ENCODE measurements at regions not wholly inside any gene's neighbourhood (a gene's known extent, or its start where the extent isn't known, plus 50 kb on each side); places are given as distances from the start of the nearest gene placed in this dataset.

DNA sequence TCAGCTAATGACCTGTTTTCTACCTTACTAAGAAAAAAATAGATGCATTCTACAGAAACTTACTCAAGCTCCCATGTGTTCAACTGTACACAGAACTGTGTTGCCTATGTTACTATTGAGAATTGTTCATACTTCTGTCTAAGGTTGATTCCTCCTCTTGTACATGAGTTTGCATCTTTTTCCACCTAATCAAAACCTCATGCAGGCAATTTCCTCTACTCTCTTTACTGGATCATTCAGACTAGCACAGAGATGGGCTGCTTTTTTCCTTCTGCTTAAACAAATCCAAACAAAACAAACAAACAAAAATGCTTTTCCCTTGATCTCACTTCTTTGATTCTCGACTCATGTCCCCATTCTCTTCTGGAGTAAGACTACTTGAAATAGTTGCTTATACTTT lies 58.8 kb upstream of the PTGFR start:
- Histone ChIP-seq H3K4me1 (no peaks in the 10 kb centered on the region), H3K9me3 (no peaks in the 10 kb centered on the region), H3K4me3 (no peak overlapping the region), H3K36me3 (no peaks in the 10 kb centered on the region), H3K27ac (no peak overlapping the region), H3K27me3 (no peaks in the 10 kb centered on the region)
- 30 to 45% methylated on average over 1 of the region's 1 CpG for WGBS, 2 donors
- TF ChIP-seq POLR2A (IDR thresholded peaks at IDR 0.05), result no peak
- TF ChIP-seq, protein P1, sequence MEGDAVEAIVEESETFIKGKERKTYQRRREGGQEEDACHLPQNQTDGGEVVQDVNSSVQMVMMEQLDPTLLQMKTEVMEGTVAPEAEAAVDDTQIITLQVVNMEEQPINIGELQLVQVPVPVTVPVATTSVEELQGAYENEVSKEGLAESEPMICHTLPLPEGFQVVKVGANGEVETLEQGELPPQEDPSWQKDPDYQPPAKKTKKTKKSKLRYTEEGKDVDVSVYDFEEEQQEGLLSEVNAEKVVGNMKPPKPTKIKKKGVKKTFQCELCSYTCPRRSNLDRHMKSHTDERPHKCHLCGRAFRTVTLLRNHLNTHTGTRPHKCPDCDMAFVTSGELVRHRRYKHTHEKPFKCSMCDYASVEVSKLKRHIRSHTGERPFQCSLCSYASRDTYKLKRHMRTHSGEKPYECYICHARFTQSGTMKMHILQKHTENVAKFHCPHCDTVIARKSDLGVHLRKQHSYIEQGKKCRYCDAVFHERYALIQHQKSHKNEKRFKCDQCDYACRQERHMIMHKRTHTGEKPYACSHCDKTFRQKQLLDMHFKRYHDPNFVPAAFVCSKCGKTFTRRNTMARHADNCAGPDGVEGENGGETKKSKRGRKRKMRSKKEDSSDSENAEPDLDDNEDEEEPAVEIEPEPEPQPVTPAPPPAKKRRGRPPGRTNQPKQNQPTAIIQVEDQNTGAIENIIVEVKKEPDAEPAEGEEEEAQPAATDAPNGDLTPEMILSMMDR (IDR thresholded peaks at IDR 0.05), result no peak
- DNase-seq, result no peak
- intact Hi-C loops (cut with DNase I), result no loop called here

DNA sequence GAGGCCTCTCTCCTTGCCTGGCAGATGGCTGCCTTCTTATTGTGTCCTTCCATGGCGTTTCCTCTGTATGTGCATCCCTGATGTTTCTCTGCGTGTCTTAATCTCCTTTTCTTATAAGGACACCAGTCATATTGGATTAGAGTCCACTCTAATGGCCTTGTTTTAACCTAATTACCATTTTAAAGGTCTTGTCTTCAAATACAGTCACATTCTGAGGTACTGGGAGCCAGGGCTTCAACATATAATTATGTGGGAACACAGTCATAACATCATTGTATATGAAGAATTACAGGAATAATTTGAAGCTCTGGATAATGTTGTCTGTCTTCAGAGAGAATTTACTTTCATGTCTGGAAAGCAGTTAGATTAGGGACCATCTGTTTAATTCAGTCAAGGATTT lies 56.4 kb upstream of the PTGFR start:
- H3K4me3 ChIP-seq, result no peak overlapping the region
- no peak for DNase-seq
- H3K27ac ChIP-seq, result no peak overlapping the region
- intact Hi-C loops (cut with DNase I), result no loop called here
- H3K4me1 ChIP-seq, result no peaks in the 10 kb centered on the region
- no peaks in the 10 kb centered on the region for H3K36me3 ChIP-seq
- no peaks in the 10 kb centered on the region for H3K9me3 ChIP-seq
- no peaks in the 10 kb centered on the region for H3K27me3 ChIP-seq
- 70 to 86% methylated on average over 2 of the region's 2 CpGs for WGBS, 2 donors
- TF ChIP-seq, protein P1 (IDR thresholded peaks at IDR 0.05), result no peak
- TF ChIP-seq POLR2A (IDR thresholded peaks at IDR 0.05), result no peak

DNA sequence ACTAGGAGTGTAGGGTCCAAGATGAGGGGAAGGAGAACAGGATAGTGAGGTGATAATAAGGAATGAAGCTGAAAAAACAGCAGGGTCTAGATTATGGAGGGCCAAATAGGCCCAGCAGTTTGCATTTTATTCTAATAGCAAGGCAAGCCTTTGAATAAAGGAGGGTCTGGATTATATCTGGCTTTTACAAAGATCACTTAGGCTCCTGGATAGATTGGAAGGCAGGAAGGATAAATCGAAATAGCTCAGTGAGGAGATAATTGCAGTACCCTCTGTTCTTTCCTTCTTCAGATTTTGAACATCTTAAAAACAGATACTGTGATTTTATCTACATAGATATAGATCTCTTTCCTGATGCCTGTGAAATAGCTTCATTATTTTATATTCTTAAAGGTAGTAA lies 53.8 kb upstream of the PTGFR start:
- WGBS, 2 donors, result 69 to 80% methylated on average over 1 of the region's 1 CpG
- no peak for DNase-seq
- no peak for TF ChIP-seq POLR2A (IDR thresholded peaks at IDR 0.05)
- TF ChIP-seq, protein P1 (IDR thresholded peaks at IDR 0.05), result no peak
- no peak overlapping the region for H3K27ac ChIP-seq
- H3K27me3 ChIP-seq, result no peaks in the 10 kb centered on the region
- no peak overlapping the region for H3K4me3 ChIP-seq
- H3K4me1 ChIP-seq, result no peaks in the 10 kb centered on the region
- no peaks in the 10 kb centered on the region for H3K9me3 ChIP-seq
- intact Hi-C loops (cut with DNase I), result no loop called here
- no peaks in the 10 kb centered on the region for H3K36me3 ChIP-seq

DNA sequence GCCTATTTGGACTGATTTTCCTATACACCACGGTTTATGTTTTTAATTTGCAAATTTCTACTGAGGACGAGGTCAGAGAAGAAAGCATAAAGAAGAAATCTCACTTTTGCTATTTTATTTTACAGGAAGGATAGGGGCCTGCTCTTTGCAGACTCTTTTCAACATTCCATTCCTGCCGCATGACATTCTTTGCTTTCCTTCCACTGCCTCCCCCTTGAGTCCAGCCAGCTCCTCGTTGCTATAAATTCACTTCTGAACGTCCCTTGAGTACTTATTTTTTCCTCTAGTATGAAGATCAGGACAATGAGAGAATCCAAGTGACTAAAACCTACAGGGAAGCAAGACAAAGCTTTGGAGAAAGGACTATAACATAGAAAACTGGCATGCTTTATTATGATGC lies 53.4 kb upstream of the PTGFR start:
- H3K36me3 ChIP-seq, result no peaks in the 10 kb centered on the region
- TF ChIP-seq, protein P1 (IDR thresholded peaks at IDR 0.05), result no peak
- no peak for TF ChIP-seq POLR2A (IDR thresholded peaks at IDR 0.05)
- no peak overlapping the region for H3K4me3 ChIP-seq
- DNase-seq, result no peak
- no peaks in the 10 kb centered on the region for H3K9me3 ChIP-seq
- H3K27me3 ChIP-seq, result no peaks in the 10 kb centered on the region
- WGBS, 2 donors, result 33 to 53% methylated on average over 5 of the region's 5 CpGs
- no peak overlapping the region for H3K27ac ChIP-seq
- intact Hi-C loops (cut with DNase I), result no loop called here
- H3K4me1 ChIP-seq, result no peaks in the 10 kb centered on the region

DNA sequence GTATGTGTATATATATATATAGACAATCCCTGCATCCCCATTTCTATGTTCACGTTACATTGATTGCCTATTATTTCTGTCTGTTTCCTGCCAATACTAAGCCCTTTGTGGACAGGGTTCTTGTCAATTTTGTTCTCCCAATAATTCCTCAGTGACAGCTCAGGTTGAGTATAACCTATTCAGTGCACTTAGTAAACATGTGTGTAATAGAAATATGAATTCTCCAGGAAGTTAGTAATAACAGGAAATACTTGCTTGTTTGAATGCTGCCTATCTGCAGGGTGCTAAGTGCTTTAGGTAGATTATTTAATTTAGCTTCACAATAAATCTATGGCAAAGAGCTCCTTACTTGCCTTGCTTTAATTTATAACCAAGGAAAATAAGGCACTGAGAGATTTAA lies 52.8 kb upstream of the PTGFR start:
- WGBS, 2 donors, result 47 to 79% methylated on average over 1 of the region's 1 CpG
- Histone ChIP-seq H3K27me3 (no peaks in the 10 kb centered on the region), H3K4me1 (no peaks in the 10 kb centered on the region), H3K27ac (no peak overlapping the region), H3K9me3 (no peaks in the 10 kb centered on the region), H3K4me3 (no peak overlapping the region), H3K36me3 (no peaks in the 10 kb centered on the region)
- TF ChIP-seq, protein P1 (IDR thresholded peaks at IDR 0.05), result no peak
- TF ChIP-seq POLR2A (IDR thresholded peaks at IDR 0.05), result no peak
- no peak for DNase-seq
- intact Hi-C loops (cut with DNase I), result no loop called here

All from esophagus squamous epithelium (tissue), 5 donors.